GM06990 (cell line): ENCODE measurements at regions not wholly inside any gene's neighbourhood (a gene's known extent, or its start where the extent isn't known, plus 50 kb on each side); places are given as distances from the start of the nearest gene placed in this dataset.
"Not testable (repeated sequence)": the region's sequence is repeated elsewhere in the genome, so short reads cannot be mapped to it uniquely, and the experiment has no call there.

Experiments
- DNase-seq: peaks from one replicate; pipeline ENCODE4 v3.0.0-alpha.2; 2011; ENCODE audit not compliant: insufficient read length; ENCODE audit errors: extremely low read depth
- H3K27me3 ChIP-seq: replicated peaks from 2 replicates; pipeline ENCODE4 v1.6.0; 2011; ENCODE audit warnings: low read length; ENCODE audit not compliant: control insufficient read depth, insufficient read depth
- H3K36me3 ChIP-seq: 2 replicates; pipeline ENCODE4 v1.5.1; 2011; ENCODE audit warnings: low read length; ENCODE audit not compliant: control insufficient read depth, insufficient read depth
- H3K4me3 ChIP-seq: replicated peaks from 2 replicates; pipeline ENCODE4 v1.5.1; 2011; ENCODE audit warnings: low read depth, mild to moderate bottlenecking, control low read depth, low read length
- TF ChIP-seq, protein P1 (sequence below): IDR thresholded peaks from 2 replicates; pipeline ENCODE4 v1.5.1; 2011; ENCODE audit warnings: low read length, control low read depth, mild to moderate bottlenecking, inconsistent platforms; ENCODE audit not compliant: insufficient read depth, poor library complexity, severe bottlenecking

GRCh38 chr20:47980336-47981177 is 195.3 kb upstream of the SULF2 start:
- TF ChIP-seq, protein P1, sequence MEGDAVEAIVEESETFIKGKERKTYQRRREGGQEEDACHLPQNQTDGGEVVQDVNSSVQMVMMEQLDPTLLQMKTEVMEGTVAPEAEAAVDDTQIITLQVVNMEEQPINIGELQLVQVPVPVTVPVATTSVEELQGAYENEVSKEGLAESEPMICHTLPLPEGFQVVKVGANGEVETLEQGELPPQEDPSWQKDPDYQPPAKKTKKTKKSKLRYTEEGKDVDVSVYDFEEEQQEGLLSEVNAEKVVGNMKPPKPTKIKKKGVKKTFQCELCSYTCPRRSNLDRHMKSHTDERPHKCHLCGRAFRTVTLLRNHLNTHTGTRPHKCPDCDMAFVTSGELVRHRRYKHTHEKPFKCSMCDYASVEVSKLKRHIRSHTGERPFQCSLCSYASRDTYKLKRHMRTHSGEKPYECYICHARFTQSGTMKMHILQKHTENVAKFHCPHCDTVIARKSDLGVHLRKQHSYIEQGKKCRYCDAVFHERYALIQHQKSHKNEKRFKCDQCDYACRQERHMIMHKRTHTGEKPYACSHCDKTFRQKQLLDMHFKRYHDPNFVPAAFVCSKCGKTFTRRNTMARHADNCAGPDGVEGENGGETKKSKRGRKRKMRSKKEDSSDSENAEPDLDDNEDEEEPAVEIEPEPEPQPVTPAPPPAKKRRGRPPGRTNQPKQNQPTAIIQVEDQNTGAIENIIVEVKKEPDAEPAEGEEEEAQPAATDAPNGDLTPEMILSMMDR, result no peak
- H3K36me3 ChIP-seq, result no peaks in the 10 kb centered on the region
- DNase-seq, result no peak
- no peak overlapping the region for H3K4me3 ChIP-seq
- H3K27me3 ChIP-seq, result no peaks in the 10 kb centered on the region

DNA sequence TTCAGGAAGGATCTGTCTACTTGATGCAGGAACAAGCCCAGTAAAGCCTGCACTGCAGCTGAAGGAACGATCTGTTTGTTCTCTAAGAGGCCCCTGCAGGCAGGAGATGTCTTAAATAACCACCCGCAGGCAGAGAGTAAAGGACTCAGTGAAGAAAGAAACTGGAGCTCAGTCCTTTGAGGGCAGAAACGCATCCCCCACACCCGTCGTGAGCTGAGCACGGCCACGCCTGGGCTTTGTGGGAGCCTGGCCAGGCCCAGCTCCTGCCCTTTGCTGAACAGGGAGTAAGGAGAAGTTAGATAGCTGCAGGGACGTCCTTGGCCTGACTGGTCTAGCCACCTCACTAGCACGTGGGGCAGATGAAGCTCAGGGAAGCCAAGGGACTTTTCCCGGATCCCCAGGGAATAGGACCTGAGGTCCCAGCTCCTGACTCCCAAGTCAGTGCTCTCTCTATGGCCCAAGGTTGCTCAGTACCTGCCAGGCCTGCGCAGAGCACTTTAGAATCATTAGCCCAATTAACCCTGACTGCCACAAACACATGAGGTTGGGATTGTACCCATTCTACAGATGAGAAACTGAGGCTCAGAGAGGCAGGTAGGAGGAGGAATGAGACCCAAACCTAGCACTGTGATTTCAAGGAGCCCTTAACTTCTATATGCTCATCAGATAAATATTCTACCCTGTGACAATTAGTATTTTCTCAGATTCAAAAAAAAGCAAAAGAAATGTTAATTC is 194.2 kb upstream of the SULF2 start:
- not testable (repeated sequence) for H3K4me3 ChIP-seq, DNase-seq, H3K27me3 ChIP-seq, H3K36me3 ChIP-seq

DNA sequence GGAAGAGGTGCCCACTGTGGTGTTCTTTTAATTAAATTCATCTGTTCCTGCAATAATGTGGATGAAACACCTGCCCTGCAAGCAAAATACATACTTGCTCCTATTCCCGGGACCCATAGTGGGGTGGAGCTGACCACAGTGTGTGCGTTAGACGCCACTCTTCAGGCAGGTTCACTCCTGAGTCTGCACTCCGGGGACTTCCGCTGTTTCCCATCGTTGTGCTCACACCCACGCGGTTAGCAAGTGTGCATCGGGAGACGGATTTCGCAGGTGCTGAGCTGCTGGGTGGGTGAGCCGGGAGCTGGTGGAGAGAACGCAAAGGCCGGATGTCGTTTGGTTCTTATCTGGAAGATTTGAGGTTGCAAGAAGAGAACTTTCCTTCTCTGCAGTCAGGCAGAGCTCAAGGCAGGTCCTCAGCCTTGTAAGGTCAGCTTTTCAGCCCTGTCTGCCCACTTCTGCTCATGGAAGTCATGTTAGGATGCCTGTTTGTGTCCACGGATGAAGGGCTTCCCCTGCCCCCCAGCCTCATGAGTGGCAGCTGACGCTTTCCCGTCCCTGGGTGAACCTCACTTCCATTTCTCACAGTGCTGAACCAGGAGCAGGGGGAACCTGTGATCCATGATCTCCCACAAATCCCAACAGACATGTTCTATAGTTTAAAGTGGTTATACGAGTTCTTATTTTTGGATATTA is 193.3 kb upstream of the SULF2 start:
- not testable (repeated sequence) for H3K27me3 ChIP-seq, H3K36me3 ChIP-seq, DNase-seq, H3K4me3 ChIP-seq

DNA sequence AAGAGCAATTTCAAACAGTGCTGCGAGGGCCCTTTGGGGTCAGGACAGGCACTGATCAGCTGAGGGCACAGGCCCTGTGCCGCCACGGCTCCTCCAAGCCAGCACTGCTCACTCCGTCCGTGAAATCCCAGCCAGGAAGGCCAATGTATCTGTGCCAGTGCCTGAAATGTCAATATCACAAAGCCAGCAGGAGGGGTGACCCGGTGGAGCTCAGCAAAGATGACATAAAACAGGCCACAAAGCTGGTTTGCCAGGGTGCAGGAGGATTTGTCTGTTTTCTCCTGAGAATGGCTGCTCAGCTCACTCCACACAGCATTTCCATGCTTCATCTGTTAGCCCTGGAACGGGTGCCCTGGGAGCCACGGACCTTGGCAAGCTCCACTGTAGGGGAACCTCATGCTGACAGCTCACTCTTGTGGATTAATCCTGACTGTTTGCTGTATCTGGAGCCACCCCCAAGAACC is 192.5 kb upstream of the SULF2 start:
- not testable (repeated sequence) for H3K27me3 ChIP-seq, H3K36me3 ChIP-seq, H3K4me3 ChIP-seq, DNase-seq

DNA sequence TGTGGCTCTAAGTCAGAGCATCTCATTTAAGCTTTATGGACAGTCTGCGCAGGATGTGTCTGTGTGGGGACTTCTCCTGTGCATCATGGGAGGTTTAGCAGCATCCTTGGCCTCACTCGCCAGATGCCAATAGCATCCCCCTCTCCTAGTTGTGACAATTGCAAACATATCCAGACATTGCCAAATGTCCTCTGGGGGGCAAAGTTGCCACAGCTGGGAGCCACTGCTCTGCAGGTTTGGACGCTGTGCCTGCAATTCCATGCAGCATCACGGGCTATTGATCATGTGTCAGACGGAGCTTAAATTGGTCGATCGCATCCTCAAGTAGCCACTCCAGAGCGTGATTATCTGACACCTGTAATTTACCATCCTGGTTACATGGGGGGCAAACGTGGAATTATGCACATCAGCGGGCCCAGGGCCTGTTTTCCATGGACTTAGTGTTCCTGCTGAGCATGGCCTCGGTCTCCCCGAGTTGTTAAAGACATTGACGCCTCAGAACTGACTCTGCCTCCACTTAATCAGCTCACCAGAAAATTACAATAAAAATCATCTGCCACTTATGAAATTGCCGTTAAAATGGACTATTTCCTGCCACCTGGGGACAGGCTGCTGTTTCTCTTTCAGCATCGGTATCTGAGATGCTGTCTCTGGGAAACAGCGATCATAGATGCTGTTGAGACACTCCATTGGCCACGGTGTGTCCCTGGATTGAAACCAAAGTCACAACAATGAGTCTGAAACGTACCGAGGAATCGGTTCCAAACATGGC is 191.9 kb upstream of the SULF2 start:
- not testable (repeated sequence) for H3K36me3 ChIP-seq, H3K27me3 ChIP-seq, H3K4me3 ChIP-seq, DNase-seq

GRCh38 chr20:47974234-47974878 is 189.1 kb upstream of the SULF2 start:
- H3K36me3 ChIP-seq, result no peaks in the 10 kb centered on the region
- TF ChIP-seq, protein P1, result no peak
- H3K4me3 ChIP-seq, result no peak overlapping the region
- no peak for DNase-seq
- H3K27me3 ChIP-seq, result no peaks in the 10 kb centered on the region

- DNase-seq, result peak; percentile 44
- Histone ChIP-seq H3K36me3 (no peaks in the 10 kb centered on the region), H3K27me3 (no peaks in the 10 kb centered on the region), H3K4me3 (no peak overlapping the region)
- TF ChIP-seq, protein P1, result no peak
These were observed 188.4 kb upstream of the SULF2 start for GRCh38 chr20:47973519-47974233.
